ENCODE measurements at regions not wholly inside any gene's neighbourhood (a gene's known extent, or its start where the extent isn't known, plus 50 kb on each side); places are given as distances from the start of the nearest gene placed in this dataset.
A peak's percentile ranks its signal among the peaks of the same experiment; 100 is the strongest.

DNA sequence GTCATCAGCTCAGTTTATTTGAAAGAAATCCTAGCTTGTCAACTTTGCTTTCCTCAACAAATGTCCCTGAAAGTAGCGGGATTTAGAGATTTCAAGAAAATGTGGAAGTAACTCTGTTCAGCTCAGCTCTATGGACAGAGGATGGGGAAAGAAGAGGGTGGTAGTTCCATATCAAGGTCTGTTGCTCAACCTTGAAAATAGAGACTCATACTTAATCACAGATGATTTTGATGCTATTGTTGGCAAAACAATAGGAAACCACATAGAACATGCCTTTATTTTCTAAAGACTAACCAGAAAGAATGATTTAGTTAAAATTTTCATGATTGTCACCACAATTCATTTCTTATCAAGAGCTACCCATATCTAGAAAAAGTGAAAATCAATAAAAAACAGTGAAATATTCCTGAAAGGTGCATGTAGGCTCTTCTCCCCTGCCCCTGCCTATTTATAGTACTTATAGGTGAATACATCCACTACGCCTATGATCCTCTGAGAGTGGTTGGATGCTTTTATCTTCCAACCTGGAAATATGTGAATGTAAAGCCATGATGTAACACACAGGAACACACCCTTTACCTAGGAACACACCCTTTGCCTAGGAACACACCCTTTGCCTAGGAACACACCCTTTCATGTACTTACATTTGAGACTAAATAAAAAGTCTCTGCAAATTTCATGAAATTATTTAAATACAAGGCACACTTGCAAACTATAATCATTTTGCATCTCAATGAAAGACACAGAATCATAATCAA is 65.8 kb downstream of the ETAA1 start:
- no peak for DNase-seq (ENCODE audit: low spot score)

DNA sequence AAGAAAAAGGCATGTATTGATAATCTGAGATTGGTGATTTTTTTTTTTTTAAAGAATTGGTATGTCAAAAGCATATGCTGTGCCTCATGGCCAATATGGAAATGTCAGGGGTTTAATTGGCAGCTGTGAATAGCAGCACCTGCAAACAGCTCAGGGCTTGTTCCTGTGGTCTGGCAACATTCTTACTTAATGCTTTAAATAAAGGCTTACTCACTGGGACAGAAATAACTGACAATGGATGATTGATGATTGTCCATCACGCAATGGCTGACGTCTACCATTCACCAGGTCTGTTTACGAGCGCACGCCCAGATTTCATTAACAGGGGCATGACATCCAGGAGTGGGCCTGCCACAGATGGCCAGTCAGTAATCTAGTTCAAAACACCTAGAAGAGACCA is 66.7 kb downstream of the ETAA1 start:
- peak; percentile 35 for DNase-seq (ENCODE audit: low spot score)

DNA sequence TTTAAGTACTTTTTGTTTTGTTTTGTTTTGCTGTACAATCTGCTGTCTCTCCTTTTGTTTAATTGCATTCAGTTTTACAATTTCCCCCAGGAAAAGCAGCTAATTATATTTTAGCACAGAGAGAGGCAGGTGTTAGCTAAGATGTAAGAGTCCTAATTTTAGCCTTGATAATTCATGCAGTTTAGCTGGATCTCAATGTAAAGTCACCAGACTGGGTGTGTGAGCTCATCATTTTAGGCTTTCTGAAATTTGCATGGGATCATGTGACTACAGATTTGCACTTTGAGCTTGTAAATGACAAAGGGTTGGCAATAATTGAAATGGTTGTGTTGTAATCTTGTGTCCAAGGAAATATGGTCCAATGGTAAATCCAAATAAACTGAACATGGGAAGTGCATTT is 68.5 kb downstream of the ETAA1 start:
- DNase-seq (ENCODE audit: low spot score), result no peak

DNA sequence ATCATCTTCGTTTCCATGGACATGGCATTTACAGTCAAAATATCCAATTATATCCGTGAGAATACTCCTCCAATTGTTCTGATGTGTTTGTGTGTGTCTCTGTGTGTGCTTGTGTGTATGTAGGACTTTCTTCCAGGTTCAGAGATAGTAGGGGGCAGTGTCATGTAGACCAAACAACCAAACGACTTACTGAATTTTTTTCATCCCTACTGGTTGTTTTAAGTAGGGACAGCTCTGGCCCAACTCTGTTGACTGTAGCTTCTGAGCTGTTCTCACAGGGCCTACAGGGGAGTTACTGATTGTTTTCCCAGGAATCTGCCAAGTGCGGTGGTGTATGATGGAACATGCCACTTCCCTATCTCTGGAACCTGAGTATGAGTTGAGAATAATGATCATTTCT is 69.6 kb downstream of the ETAA1 start:
- no peak for DNase-seq (ENCODE audit: low spot score)

DNA sequence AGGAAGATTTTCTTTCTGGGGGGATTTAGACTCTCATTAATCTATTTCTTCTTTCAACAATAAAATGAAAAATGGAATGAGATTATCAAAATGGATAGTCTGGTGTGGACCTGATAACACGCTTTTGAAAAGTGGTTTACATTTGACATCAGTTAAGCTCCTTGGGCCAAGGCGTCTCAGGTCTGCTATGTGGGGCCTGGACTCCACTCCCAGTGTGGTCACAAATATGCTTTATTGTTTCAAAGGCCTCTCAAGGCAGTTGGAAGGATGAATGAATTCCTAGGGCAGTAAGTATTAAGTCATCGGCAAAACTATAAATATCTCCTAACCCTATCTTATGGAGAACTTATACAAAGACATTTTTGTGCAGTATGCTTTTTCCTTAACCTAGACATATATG is 74.5 kb downstream of the ETAA1 start:
- no peak for DNase-seq (ENCODE audit: low spot score)

DNA sequence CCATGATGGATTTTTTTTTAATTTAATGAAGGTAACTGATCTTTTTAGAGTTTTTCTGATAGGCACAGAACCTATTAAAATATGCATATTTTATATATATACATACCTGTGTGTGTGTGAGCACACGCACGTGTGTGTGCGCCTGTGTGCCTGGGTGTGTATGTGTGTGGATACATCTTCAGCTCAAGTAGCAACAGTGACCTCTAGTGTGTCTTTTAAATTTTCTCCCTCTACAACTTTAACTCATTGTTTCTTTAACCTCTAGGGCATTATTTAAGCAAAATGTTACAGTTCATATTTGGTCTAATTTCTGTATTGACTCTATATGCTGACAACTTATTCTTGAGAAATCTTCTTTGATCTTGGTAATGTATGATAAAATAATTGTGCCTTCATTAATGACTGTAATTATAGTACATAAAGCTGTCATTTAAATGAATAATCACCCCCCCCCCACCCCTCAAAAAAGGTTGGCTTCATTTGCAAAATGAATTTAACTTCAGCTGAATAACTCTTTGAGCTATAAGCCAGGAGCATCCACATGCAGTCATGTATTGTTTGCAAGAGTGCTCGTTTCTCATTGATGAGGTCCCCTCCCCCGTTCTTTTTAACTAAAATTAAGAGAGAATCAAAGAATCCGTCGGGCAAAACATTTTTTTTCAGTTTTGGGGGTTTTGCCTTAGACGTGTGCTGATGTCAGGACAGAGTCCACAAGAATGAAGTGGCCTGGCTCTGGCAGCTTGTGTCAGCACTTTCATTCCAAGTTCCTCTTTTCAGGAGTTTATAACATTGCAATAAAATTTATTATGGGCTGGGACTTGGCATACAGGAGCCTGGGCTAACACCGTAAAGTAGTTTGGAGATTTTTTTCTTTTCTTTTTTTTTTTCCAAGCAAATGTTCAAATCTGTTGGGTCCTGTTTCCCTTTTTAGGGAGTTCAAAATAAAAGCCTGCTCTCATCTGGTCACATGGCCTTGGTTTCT is 80.0 kb downstream of the ETAA1 start:
- peak; percentile 62 for DNase-seq (ENCODE audit: low spot score)

DNA sequence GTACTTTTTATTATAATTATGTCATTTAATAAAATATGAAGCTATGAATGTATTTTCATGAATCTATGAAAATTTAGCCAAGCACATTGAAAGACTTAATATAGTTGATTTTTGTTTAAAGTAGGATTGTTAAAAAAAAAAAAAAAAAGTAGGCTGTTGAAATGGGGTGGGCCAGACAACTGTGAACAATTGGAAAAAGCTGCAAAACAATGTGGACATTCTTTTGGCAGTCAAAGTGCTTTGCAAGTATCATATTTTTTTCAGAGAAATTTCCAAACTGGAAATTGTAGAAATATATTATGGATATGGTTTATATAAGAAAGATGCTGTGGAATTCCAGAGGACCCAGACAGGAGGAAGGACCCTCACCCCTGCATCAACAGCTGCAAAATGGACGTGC is 82.1 kb downstream of the ETAA1 start:
- no peak for DNase-seq (ENCODE audit: low spot score)

DNA sequence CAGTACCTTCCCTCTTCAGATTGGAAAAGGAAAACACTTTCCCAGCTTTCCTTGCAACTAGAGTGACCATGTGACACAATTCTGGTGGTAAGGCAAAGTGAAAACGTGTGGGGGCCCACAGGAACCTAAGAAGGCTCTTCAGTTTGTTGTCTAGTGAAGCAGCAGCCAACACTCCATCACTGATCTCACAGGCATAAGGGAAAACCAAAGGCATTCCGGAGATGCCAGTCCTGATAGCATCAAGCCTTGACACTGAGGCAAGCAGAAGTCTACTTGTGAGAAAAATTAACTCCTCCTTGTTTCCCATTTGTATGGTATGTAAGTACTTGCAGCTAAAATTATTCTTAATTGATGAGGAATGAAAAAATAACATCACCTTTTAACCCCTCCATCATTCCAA is 88.3 kb downstream of the ETAA1 start:
- DNase-seq (ENCODE audit: low spot score), result no peak

DNA sequence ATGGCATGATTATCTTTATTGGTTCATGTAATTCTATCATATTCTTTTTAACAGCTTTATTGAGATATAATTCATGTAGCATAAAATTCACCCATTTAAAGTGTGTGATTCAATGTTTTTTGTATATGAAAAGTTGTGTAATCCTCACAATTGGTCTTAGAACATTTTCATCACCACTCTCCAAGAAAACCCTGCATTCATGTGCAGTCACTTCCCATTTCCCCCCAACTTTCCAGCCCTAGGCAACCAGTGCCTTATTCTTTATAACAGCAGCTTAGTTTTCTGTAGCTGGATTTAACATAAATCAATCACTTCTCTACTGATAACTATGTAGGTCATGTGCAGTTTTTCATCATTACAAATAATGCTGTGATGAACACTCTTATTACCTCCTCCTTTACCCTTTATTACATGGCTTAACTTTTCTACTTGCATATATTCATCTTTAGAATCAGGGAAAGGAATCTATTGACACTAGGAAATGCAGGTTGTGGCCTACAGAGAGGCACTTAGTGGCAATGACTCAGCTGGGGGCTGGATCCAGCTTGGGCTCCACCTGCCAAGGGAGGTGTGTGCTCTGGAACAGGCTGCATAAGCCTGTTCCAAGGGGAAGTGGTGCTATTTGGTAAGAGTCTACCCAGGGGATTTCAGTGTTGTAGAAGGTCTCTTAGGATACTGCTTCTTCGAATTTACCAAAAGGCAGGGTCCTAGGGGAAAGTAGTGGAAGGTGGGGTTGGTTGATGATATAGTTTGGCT is 89.1 kb downstream of the ETAA1 start:
- no peak for DNase-seq (ENCODE audit: low spot score)

DNA sequence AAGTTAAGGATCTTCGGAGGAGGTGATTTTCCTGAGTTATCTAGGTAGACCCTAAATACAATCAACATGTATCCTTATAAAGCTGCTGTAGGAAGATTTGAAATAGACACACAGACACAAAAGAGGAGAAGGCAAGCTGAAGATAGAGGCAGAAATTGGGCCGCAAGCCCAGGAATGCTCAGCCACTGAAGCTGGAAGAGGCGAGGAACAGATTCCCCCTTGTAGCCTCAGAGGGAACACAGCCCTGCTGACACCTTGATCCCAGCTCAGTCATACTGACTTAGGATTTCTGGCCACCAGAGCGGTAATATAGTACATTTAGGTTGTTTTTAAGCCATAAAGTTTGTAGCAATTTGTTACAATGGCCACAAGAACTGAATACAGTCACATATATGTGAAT is 90.9 kb downstream of the ETAA1 start:
- no peak for DNase-seq (ENCODE audit: low spot score)

DNA sequence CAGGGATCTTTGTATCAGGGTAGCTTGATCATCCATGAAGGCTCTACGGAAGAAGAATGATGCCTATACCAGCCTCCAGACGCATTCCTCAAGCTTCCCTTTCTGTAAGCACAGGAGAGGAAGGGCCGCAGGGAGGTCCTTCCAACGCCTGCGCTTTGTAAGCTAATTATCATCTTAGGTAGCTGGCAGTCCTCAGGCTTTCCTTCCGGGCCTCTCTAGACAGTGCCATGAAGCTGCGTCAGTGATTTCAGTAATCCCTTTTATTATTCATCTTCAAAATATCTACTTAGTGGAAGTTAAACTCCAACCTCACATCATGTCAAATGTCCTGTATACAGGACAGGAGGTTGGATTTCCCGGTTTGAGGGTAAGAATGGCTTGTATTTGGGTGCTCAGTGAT is 92.3 kb downstream of the ETAA1 start:
- no peak for DNase-seq (ENCODE audit: low spot score)

DNA sequence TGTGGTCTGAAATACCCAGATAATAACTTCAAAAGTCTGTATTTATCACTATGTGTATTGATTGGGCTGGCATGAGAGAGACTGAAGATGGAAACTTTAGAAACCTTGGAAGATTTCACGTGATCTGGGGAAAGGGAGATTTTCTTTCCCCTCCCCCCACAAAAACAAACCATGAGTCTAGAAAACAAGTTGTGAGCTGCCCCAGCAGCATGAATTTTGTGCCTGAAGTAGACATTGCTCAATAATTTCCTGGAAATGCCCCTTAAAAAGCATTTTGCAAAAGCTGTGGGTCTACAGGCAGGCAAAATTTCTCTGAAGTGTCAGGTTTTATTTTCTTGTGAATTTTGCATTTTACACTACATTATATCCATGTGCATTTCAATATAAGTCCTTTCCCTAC is 101.8 kb downstream of the ETAA1 start:
- DNase-seq (ENCODE audit: low spot score), result no peak

DNA sequence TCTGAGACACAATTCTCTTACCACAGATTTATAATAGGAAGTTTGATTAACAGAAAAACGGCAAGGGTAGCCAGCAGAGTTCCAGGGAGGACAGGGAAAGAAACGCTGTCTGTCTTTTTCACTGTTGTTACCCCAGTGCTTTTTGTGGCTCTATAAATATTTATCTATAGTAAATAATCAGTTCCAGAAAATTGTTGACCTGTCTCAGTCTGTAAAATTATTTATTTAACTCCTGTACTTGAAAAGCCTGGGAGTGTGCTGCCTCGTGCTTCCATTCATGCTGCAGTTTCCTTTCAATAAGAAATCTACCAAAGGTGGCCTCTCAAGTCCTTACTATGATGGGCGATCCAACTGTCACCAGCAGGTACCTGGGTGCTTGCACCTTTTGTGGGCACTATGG is 102.9 kb downstream of the ETAA1 start:
- no peak for DNase-seq (ENCODE audit: low spot score)

DNA sequence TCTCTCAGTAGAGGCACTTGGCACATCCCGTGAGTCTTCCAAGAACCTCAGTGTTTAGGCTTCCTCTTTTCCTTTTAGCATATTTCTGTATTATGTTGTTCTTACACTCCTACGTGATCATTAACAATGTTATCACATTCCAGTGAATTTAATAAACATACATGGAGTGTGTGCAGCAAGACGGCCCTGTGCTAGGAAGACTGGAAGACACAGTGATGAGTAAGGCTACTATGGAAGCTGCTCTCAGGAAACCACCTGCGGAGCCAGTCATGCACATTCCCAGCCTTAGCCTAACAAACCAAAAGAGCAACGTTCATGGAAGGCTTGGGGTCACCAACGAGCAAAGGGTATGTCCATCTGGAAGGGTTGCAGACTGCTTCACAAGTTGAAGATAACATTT is 103.4 kb downstream of the ETAA1 start:
- DNase-seq (ENCODE audit: low spot score), result no peak

DNA sequence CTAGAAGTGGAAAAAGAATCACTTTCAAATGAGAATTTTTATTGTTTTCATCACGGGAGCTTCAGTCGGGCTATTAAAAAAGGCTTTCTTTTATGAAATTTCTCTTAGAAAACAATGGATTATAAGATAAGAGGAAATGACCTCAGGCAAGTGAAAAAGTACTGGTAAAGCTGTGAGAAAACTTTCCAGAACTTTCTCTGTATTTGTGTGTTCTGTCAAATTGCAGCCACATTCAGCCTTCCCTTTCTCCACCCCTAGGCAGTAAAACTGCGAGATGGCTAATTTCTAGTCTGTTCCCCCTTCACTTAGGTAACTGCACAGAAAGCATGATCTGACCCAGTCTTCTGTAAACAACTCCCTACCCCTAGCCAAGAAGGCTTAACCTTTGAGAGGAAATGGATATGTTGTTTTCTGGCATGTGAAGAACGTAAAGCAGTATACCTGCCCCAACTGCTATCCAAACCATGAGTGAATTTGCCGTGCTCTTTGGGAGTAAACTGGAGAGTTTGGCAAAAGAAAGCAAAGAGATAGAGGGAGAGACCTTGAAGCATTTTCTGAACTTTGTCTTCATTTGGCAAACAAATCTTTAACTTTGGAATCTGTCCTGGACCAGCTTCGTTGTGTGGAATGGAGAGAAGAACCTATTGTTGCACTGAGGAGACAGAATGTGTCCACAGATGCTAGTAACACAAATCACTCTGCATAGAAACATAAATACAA is 105.4 kb downstream of the ETAA1 start:
- peak; percentile 18 for DNase-seq (ENCODE audit: low spot score)

DNA sequence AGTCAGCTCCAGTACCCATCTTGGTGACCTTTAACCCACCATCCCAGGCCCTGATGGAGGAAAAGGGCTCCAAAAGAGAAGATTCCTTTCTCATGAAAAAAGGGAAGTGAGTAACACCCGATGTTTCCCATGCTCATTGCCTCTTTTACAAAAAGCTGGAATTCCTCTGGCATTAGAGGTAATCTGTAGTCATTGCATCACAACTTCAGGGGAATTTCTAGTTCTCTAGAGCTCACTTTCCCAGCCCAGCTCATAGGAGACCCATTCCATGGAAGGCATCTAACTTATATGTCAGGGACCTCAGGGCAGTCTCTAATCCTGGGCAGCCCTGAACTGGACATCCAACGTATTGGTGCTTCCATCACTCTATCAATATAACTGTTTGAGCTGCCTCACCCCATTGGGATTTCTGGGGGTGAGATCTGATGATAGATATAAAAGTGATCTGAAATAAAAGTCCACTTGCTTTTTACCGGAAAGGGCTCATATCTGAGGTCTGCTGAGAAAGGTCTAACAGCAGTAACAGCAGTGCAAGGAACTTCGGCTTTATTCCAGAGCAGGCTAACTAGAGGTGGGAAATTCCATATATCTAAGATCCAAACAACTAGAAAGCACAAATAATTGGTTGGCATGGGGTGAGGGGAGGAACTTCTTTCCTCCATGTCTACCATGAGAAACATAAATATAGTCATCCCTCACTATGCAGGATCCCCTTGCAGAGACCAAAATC is 106.1 kb downstream of the ETAA1 start:
- DNase-seq (ENCODE audit: low spot score), result peak; percentile 93

DNA sequence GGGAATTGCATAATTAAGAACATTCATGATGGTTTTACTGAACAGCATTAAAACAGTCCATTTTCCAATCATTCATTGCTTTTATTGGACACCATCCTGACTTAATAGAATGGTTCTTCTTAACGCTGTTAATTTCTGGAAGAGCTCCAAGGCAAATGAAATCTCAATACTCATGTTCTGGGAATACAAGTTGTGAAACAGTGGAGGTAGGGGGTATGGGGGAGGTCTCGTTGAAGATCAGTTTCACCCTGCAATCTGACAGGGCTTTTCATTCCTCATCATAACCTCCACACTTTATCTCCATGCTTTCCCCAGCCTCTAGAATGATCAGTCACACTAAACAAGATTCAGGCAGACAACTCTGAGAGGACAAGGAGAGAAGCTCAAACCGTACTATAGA is 113.6 kb downstream of the ETAA1 start:
- DNase-seq (ENCODE audit: low spot score), result no peak

DNA sequence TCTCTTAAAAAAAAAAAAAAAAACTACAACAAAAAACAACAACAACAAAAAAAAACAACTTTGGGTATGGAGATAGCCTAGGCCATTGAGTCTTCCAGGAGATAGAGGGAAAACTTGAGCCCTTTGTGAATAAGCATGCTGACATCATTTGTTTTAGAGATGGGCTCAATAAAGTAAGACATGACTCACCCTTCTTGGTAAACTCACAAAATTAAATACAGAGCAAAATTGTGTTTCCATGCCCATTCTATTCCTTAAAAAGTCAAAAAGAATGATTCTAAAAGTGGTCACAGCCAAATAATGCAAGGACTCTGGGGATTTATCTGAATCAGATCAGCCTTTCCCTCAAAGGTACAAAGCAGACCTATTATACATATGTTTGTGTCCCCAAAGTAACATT is 117.4 kb downstream of the ETAA1 start:
- no peak for DNase-seq (ENCODE audit: low spot score)

DNA sequence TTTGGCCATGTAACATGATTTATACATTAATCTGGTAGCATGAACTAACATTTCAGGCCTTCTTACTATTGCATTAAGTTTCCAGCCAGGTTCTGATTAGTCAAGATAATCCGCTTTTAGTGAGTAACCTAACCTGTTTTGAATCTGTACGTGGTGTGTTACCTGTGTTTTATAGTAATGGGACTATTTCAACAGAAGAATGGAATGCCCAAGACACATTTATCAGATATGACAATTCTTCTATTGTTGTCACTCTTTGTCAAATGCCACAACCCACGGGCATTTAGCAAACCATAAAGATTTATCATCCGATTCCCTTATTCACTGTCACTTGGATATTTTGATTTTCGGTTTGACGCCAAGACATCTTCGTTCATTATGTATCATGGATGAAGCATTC is 117.9 kb downstream of the ETAA1 start:
- no peak for DNase-seq (ENCODE audit: low spot score)

DNA sequence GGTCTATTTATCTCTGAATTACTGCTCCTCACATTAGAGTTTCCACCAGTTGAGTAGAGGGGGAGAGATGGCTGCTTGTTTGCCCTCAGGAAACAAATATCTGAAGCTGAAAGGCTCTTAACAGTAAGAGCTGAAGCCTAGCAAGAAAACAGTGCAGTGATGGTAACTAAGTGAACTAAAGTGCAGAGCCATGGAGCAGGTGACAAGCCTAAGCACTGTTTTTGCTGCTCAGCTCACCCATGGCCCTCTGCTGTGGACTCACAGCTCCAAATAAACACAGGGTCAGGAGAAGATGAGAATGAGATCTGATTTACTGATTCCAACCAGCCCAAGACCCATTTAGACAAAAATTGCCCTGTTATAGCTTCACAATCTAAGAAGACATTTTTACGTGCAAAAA is 118.4 kb downstream of the ETAA1 start:
- DNase-seq (ENCODE audit: low spot score), result no peak

DNA sequence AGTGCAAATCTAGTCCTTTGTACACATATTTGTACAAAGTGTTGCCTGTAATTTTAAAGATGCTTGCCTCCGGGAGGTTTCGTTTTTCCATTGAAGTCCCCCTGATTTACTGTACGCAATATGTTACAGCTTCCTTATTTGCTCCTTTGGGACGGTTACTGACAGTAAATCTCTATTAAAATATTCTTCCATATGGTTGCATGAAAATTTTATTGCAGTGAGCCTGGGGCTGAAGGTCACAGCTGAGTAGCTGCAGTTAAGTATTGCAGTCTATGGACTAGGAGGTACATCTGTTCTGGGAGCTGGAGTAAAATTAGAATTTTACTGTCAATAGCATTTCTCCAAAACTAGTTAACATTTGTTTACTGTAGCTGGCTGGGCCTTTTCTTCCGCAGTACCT is 119.2 kb downstream of the ETAA1 start:
- no peak for DNase-seq (ENCODE audit: low spot score)

All from kidney capillary endothelial cell (primary cell).